ENCODE measurements at regions not wholly inside any gene's neighbourhood (a gene's known extent, or its start where the extent isn't known, plus 50 kb on each side); places are given as distances from the start of the nearest gene placed in this dataset.
"Not testable (repeated sequence)": the region's sequence is repeated elsewhere in the genome, so short reads cannot be mapped to it uniquely, and the experiment has no call there.

- no peak for DNase-seq
Measured at GRCh38 chr14:89486961-89487360, 69.9 kb upstream of the FOXN3 start.

- DNase-seq, result no peak
Measured at GRCh38 chr14:89486505-89486904, 69.5 kb upstream of the FOXN3 start.

- DNase-seq, result no peak
Measured at GRCh38 chr14:89485264-89485663, 68.2 kb upstream of the FOXN3 start.

- DNase-seq, result no peak
Measured at GRCh38 chr14:89484051-89484844, 67.2 kb upstream of the FOXN3 start.

GRCh38 chr14:89481196-89481595 lies 64.2 kb upstream of the FOXN3 start:
- no peak for DNase-seq

- DNase-seq, result no peak
Measured at GRCh38 chr14:89480278-89480677, 63.2 kb upstream of the FOXN3 start.

GRCh38 chr14:89479802-89480201 lies 62.8 kb upstream of the FOXN3 start:
- DNase-seq, result no peak

- DNase-seq, result no peak
Measured at GRCh38 chr14:89477391-89477790, 60.4 kb upstream of the FOXN3 start.

- DNase-seq, result no peak
Measured at GRCh38 chr14:89476354-89476896, 59.4 kb upstream of the FOXN3 start.

- no peak for DNase-seq
Measured at GRCh38 chr14:89474464-89474863, 57.4 kb upstream of the FOXN3 start.

- DNase-seq, result no peak
Measured at GRCh38 chr14:89473989-89474388, 57.0 kb upstream of the FOXN3 start.

GRCh38 chr14:89473569-89473968 lies 56.5 kb upstream of the FOXN3 start:
- no peak for DNase-seq

- no peak for DNase-seq
Measured at GRCh38 chr14:89470401-89470800, 53.4 kb upstream of the FOXN3 start.

GRCh38 chr14:89469210-89470198 lies 52.5 kb upstream of the FOXN3 start:
- no peak for DNase-seq

- DNase-seq, result no peak
Measured at GRCh38 chr14:89468566-89468965, 51.5 kb upstream of the FOXN3 start.

- DNase-seq, result not testable (repeated sequence)
Measured at GRCh38 chr14:89468030-89468429, 51.0 kb upstream of the FOXN3 start.

- DNase-seq, result no peak
Measured at GRCh38 chr14:89466944-89467343, 49.9 kb upstream of the FOXN3 start.
